SK-N-SH (cell line): ENCODE measurements at regions not wholly inside any gene's neighbourhood (a gene's known extent, or its start where the extent isn't known, plus 50 kb on each side); places are given as distances from the start of the nearest gene placed in this dataset.

Experiments
- CTCF ChIA-PET: fragments of 300-600, 350-600 bp; formaldehyde crosslinking; extraction: SDS; loops from one replicate; lab custom pipeline; 2021; lab: Yijun Ruan, JAX
- POLR2A ChIA-PET: fragments of 350-600 bp; sonication (Branson Sonifier 250); formaldehyde crosslinking; extraction: SDS; loops from one replicate; lab custom pipeline; 2020; ENCODE audit warnings: antibody characterized with exemption, inconsistent platforms; lab: Yijun Ruan, JAX
- DNase-seq: peaks from one replicate; pipeline ENCODE4 v3.0.0; 2012
- H2AFZ ChIP-seq: fragments of 200-600 bp; sonication (generic); 2 replicates; pipeline ENCODE4 v1.8.1; 2016; ENCODE audit warnings: antibody characterized with exemption, mild to moderate bottlenecking, low read depth
- H3F3A ChIP-seq: fragments of 200-600 bp; sonication (generic); replicated peaks from 2 replicates; pipeline ENCODE3; 2016; ENCODE audit warnings: antibody characterized with exemption, mild to moderate bottlenecking; ENCODE audit not compliant: insufficient read depth
- H3K27ac ChIP-seq, 2 experiments: fragments of 200-500 bp in 1 of 2; fragments of 200-600 bp in 1 of 2; sonication (Bioruptor generic) in 1 of 2; sonication (generic), shearing (Covaris generic) in 1 of 2; 2 replicates each; pipeline versions ENCODE4 v1.5.1 to v1.6.1; 2014 to 2016; ENCODE audit warnings: low read depth in 2 of 2, inconsistent platforms in 1 of 2, low read length in 1 of 2, mild to moderate bottlenecking in 1 of 2, mixed read lengths in 1 of 2
- H3K27me3 ChIP-seq: fragments of 200-600 bp; sonication (generic), shearing (Covaris generic); 2 replicates; pipeline ENCODE4 v1.6.1; 2016; ENCODE audit warnings: mixed run types; ENCODE audit not compliant: insufficient read depth
- H3K36me3 ChIP-seq, 2 experiments: fragments of 200-500 bp in 1 of 2; fragments of 200-600 bp in 1 of 2; sonication (Bioruptor generic) in 1 of 2; sonication (generic) in 1 of 2; replicated peaks in 1 of 2; 2 replicates each; pipeline versions ENCODE3 to v1.5.1; 2014 to 2016; ENCODE audit warnings: low read length in 1 of 2, mild to moderate bottlenecking in 1 of 2; ENCODE audit not compliant: insufficient read depth in 2 of 2, control insufficient read depth in 1 of 2
- H3K4me1 ChIP-seq, 2 experiments: fragments of 200-500 bp in 1 of 2; fragments of 200-600 bp in 1 of 2; sonication (Bioruptor generic) in 1 of 2; sonication (generic), shearing (Covaris generic) in 1 of 2; 2 replicates each; pipeline versions ENCODE4 v1.5.1 to v1.6.1; 2014 to 2016; ENCODE audit warnings: low read depth in 1 of 2, low read length in 1 of 2, mixed run types in 1 of 2; ENCODE audit not compliant: insufficient read depth in 2 of 2, control insufficient read depth in 1 of 2
- H3K4me2 ChIP-seq: fragments of 200-600 bp; sonication (generic), shearing (Covaris generic); 2 replicates; pipeline ENCODE4 v1.6.1; 2017; ENCODE audit warnings: mixed run types
- H3K4me3 ChIP-seq, 2 experiments: fragments of 200-500 bp in 1 of 2; fragments of 200-600 bp in 1 of 2; sonication (Bioruptor generic) in 1 of 2; sonication (generic), shearing (Covaris generic) in 1 of 2; 2 replicates each; pipeline versions ENCODE4 v1.5.1 to v1.8.1; 2014 to 2016; ENCODE audit warnings: low read depth in 2 of 2, inconsistent platforms in 1 of 2, low read length in 1 of 2, mild to moderate bottlenecking in 1 of 2, mixed read lengths in 1 of 2, moderate library complexity in 1 of 2
- H3K79me2 ChIP-seq: fragments of 200-600 bp; sonication (generic); 2 replicates; pipeline ENCODE4 v1.8.1; 2017; ENCODE audit warnings: mild to moderate bottlenecking; ENCODE audit not compliant: insufficient read depth
- H3K9ac ChIP-seq: fragments of 200-600 bp; sonication (generic); 2 replicates; pipeline ENCODE4 v1.6.1; 2017; ENCODE audit warnings: mixed run types
- H3K9me2 ChIP-seq: fragments of 200-600 bp; sonication (generic); 2 replicates; pipeline ENCODE4 v1.6.1; 2017; ENCODE audit warnings: mixed run types
- H3K9me3 ChIP-seq: fragments of 200-600 bp; sonication (generic); 2 replicates; pipeline ENCODE4 v1.6.1; 2017; ENCODE audit warnings: mixed run types, mild to moderate bottlenecking, moderate library complexity
- H4K20me1 ChIP-seq: fragments of 200-600 bp; sonication (generic); 2 replicates; pipeline ENCODE4 v1.6.1; 2017; ENCODE audit warnings: mild to moderate bottlenecking, mixed run types; ENCODE audit not compliant: insufficient read depth
- ELF1 ChIP-seq: IDR thresholded peaks from 2 replicates; pipeline ENCODE4 v1.4.0; 2012
- EP300 ChIP-seq, 2 experiments: IDR thresholded peaks; 2 replicates each; pipeline versions ENCODE4 v1.4.0 to v1.6.1; 2012; ENCODE audit warnings: borderline replicate concordance in 1 of 2, low read depth in 1 of 2, low read length in 1 of 2
- EZH2phosphoT487 ChIP-seq: fragments of 200-600 bp; sonication (generic); IDR thresholded peaks from 2 replicates; pipeline ENCODE4 v1.6.1; 2017; ENCODE audit warnings: low read depth, mixed run types, mild to moderate bottlenecking, antibody characterized with exemption, moderate library complexity, borderline replicate concordance
- FOSL2 ChIP-seq: IDR thresholded peaks from 2 replicates; pipeline ENCODE4 v1.4.0; 2012; ENCODE audit warnings: low read depth, mild to moderate bottlenecking, moderate library complexity, borderline replicate concordance
- FOXJ3 ChIP-seq: sonication (generic); formaldehyde crosslinking; IDR thresholded peaks from 2 replicates; pipeline ENCODE4 v1.5.1; 2020; ENCODE audit warnings: mild to moderate bottlenecking, missing genetic modification reagents
- GABPA ChIP-seq: IDR thresholded peaks from 2 replicates; pipeline ENCODE4 v1.4.0; 2012; ENCODE audit warnings: low read depth, mild to moderate bottlenecking
- GATA2 ChIP-seq: sonication (generic); formaldehyde crosslinking; IDR thresholded peaks from 2 replicates; pipeline ENCODE4 v1.5.0; 2020; ENCODE audit warnings: mild to moderate bottlenecking, missing genetic modification reagents
- MXI1 ChIP-seq: IDR thresholded peaks from 2 replicates; pipeline ENCODE4 v1.6.1; 2012; ENCODE audit warnings: mild to moderate bottlenecking, low read depth, low read length, improper control_type of control experiment
- POLR2AphosphoS5 ChIP-seq: IDR thresholded peaks from 2 replicates; pipeline ENCODE4 v1.6.1; 2012; ENCODE audit warnings: low read depth, low read length
- RCOR1 ChIP-seq: fragments of 150-350 bp; IDR thresholded peaks from 2 replicates; pipeline ENCODE4 v1.6.1; 2017; ENCODE audit warnings: antibody characterized with exemption, low read length
- SMC3 ChIP-seq: IDR thresholded peaks from 2 replicates; pipeline ENCODE4 v1.6.1; 2012; ENCODE audit warnings: low read depth, low read length, improper control_type of control experiment
- TAF1 ChIP-seq: IDR thresholded peaks from 2 replicates; pipeline ENCODE4 v1.6.1; 2012; ENCODE audit warnings: low read depth, mild to moderate bottlenecking, low read length, moderate library complexity, borderline replicate concordance
- TCF12 ChIP-seq: IDR thresholded peaks from 2 replicates; pipeline ENCODE4 v1.4.0; 2012
- TEAD4 ChIP-seq: IDR thresholded peaks from 2 replicates; pipeline ENCODE4 v1.4.0; 2012; ENCODE audit warnings: mild to moderate bottlenecking, borderline replicate concordance; ENCODE audit not compliant: insufficient read depth
- WGBS: methylation state at CpG from one replicate; pipeline ENCODE4 v1.1.6; 2017; ENCODE audit warnings: low lambda C conversion rate; 5-methylcytosine and 5-hydroxymethylcytosine counted together
- TF ChIP-seq, protein P1 (sequence below): IDR thresholded peaks from 2 replicates; pipeline ENCODE4 v1.6.1; 2012; ENCODE audit warnings: mild to moderate bottlenecking, low read depth, low read length, moderate library complexity
- TF ChIP-seq, protein P2 (sequence below): IDR thresholded peaks from 2 replicates; pipeline ENCODE4; 2012
- TF ChIP-seq, protein P3 (sequence below): fragments of 150-350 bp; IDR thresholded peaks from 2 replicates; pipeline ENCODE4 v1.6.1; 2016; ENCODE audit warnings: mild to moderate bottlenecking, low read depth, low read length
- TF ChIP-seq, protein P4 (sequence below): IDR thresholded peaks from 2 replicates; pipeline ENCODE4 v1.4.0; 2012; ENCODE audit warnings: low read depth, borderline replicate concordance
- TF ChIP-seq, protein P5 (sequence below): IDR thresholded peaks from 2 replicates; pipeline ENCODE4 v1.4.0; 2012; ENCODE audit warnings: low read depth, borderline replicate concordance

DNA sequence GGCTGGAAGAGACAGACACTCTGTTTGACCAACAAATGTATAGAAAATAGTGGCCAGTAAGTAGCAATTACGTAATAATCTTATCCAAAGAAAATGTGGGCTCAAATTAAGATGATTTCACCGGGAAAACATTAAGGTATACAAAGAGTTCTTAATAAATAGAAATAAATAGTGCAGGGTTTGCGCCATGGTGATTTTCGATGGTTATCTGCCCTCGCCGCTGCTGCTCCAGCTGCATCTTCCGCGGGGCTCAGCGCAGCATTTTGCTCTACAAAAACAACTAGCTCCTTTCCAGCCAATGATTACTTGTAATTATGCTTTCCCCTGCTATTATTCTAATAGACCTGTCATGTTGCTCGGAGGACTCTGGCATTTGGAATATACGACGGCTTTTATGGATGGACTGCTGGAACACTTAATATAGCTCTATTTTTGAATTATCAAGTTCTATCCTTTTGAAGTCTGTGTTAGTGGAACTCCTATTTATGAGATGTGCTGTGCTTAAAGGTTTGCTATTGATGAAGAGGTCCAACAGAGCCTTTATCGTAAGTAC lies 103.8 kb downstream of the BUB3 start:
- no peaks in the 10 kb centered on the region for H3K36me3 ChIP-seq
- H2AFZ ChIP-seq = no peak overlapping the region
- DNase-seq = peak; percentile 44
- no peak overlapping the region for H3K4me3 ChIP-seq
- H3K9me2 ChIP-seq = no peaks in the 10 kb centered on the region
- POLR2A ChIA-PET = interaction anchor here (1.3 kb wide), 1 partner anchor 10 kb away, joined by 4 read pairs; no protein-coding TSS in a partner anchor
- H4K20me1 ChIP-seq = no peaks in the 10 kb centered on the region
- no peak overlapping the region for H3K9ac ChIP-seq
- no peak overlapping the region for H3K27ac ChIP-seq
- H3K4me1 ChIP-seq = no peaks in the 10 kb centered on the region
- TF ChIP-seq, protein P1, sequence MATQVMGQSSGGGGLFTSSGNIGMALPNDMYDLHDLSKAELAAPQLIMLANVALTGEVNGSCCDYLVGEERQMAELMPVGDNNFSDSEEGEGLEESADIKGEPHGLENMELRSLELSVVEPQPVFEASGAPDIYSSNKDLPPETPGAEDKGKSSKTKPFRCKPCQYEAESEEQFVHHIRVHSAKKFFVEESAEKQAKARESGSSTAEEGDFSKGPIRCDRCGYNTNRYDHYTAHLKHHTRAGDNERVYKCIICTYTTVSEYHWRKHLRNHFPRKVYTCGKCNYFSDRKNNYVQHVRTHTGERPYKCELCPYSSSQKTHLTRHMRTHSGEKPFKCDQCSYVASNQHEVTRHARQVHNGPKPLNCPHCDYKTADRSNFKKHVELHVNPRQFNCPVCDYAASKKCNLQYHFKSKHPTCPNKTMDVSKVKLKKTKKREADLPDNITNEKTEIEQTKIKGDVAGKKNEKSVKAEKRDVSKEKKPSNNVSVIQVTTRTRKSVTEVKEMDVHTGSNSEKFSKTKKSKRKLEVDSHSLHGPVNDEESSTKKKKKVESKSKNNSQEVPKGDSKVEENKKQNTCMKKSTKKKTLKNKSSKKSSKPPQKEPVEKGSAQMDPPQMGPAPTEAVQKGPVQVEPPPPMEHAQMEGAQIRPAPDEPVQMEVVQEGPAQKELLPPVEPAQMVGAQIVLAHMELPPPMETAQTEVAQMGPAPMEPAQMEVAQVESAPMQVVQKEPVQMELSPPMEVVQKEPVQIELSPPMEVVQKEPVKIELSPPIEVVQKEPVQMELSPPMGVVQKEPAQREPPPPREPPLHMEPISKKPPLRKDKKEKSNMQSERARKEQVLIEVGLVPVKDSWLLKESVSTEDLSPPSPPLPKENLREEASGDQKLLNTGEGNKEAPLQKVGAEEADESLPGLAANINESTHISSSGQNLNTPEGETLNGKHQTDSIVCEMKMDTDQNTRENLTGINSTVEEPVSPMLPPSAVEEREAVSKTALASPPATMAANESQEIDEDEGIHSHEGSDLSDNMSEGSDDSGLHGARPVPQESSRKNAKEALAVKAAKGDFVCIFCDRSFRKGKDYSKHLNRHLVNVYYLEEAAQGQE = no peak
- peak; percentile 62 for TF ChIP-seq GATA2 (CRISPR knock-in tag)
- CTCF ChIA-PET = interaction anchor here (0.8 to 2.3 kb wide), 4 partner anchors 9 to 316 kb away, joined by 3 to 8 read pairs (median 4); no protein-coding TSS in a partner anchor
- no peaks in the 10 kb centered on the region for H3K9me3 ChIP-seq
- H3K27me3 ChIP-seq = no peaks in the 10 kb centered on the region
- H3F3A ChIP-seq = no peaks in the 10 kb centered on the region
- H3K79me2 ChIP-seq = no peaks in the 10 kb centered on the region
- no peak overlapping the region for H3K4me2 ChIP-seq
- WGBS = 28% methylated on average over 13 of the region's 13 CpGs

DNA sequence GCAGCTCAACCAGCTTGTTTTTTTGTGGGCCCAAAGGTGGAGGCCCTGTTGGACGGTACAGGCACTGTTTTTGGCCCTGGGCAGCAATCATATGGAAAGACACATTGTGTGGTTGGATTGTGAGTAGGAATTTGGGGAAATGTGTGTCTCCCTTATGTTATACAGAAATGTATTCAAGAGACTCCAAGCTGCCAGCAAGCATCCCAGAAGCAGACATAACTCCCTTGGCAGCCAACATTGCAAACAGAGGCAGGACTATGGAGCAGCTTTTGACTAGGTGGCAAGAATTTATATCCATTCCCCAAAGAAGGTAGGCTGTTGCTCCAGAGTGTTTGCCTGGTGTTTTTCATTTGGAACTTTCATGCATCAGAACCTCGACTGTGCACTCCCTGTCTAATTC lies 104.9 kb downstream of the BUB3 start:
- TF ChIP-seq TEAD4 (no peak), MXI1 (no peak), EZH2phosphoT487 (no peak), EP300 (IDR thresholded peaks at IDR 0.05; ENCODE audit: borderline replicate concordance in 1 of 2, low read depth in 1 of 2, low read length in 1 of 2) (no peak), GABPA (no peak), FOXJ3 (CRISPR knock-in tag) (no peak), FOSL2 (no peak), TAF1 (no peak), SMC3 (no peak), ELF1 (no peak), TCF12 (no peak), RCOR1 (no peak), GATA2 (CRISPR knock-in tag) (no peak), POLR2AphosphoS5 (no peak)
- TF ChIP-seq, protein P2, sequence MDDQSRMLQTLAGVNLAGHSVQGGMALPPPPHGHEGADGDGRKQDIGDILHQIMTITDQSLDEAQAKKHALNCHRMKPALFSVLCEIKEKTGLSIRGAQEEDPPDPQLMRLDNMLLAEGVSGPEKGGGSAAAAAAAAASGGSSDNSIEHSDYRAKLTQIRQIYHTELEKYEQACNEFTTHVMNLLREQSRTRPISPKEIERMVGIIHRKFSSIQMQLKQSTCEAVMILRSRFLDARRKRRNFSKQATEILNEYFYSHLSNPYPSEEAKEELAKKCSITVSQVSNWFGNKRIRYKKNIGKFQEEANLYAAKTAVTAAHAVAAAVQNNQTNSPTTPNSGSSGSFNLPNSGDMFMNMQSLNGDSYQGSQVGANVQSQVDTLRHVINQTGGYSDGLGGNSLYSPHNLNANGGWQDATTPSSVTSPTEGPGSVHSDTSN = no peak
- TF ChIP-seq, protein P3, sequence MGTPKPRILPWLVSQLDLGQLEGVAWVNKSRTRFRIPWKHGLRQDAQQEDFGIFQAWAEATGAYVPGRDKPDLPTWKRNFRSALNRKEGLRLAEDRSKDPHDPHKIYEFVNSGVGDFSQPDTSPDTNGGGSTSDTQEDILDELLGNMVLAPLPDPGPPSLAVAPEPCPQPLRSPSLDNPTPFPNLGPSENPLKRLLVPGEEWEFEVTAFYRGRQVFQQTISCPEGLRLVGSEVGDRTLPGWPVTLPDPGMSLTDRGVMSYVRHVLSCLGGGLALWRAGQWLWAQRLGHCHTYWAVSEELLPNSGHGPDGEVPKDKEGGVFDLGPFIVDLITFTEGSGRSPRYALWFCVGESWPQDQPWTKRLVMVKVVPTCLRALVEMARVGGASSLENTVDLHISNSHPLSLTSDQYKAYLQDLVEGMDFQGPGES = no peak
- TF ChIP-seq, protein P4, sequence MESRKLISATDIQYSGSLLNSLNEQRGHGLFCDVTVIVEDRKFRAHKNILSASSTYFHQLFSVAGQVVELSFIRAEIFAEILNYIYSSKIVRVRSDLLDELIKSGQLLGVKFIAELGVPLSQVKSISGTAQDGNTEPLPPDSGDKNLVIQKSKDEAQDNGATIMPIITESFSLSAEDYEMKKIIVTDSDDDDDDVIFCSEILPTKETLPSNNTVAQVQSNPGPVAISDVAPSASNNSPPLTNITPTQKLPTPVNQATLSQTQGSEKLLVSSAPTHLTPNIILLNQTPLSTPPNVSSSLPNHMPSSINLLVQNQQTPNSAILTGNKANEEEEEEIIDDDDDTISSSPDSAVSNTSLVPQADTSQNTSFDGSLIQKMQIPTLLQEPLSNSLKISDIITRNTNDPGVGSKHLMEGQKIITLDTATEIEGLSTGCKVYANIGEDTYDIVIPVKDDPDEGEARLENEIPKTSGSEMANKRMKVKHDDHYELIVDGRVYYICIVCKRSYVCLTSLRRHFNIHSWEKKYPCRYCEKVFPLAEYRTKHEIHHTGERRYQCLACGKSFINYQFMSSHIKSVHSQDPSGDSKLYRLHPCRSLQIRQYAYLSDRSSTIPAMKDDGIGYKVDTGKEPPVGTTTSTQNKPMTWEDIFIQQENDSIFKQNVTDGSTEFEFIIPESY = no peak
- TF ChIP-seq, protein P5, sequence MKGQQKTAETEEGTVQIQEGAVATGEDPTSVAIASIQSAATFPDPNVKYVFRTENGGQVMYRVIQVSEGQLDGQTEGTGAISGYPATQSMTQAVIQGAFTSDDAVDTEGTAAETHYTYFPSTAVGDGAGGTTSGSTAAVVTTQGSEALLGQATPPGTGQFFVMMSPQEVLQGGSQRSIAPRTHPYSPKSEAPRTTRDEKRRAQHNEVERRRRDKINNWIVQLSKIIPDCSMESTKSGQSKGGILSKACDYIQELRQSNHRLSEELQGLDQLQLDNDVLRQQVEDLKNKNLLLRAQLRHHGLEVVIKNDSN = no peak
- TF ChIP-seq, all 33 proteins: peak for 0
- no peaks in the 10 kb centered on the region for H3K9me3 ChIP-seq
- H3K9me2 ChIP-seq = no peaks in the 10 kb centered on the region
- H3K4me3 ChIP-seq = no peak overlapping the region
- no peaks in the 10 kb centered on the region for H4K20me1 ChIP-seq
- no peaks in the 10 kb centered on the region for H3K36me3 ChIP-seq
- no peak overlapping the region for H3K9ac ChIP-seq
- no peaks in the 10 kb centered on the region for H3K27me3 ChIP-seq
- H3K4me2 ChIP-seq = no peak overlapping the region
- H3K4me1 ChIP-seq = no peaks in the 10 kb centered on the region
- no peak overlapping the region for H3K27ac ChIP-seq
- no peak overlapping the region for H2AFZ ChIP-seq
- WGBS = 18% methylated on average over 2 of the region's 2 CpGs
- no peak for DNase-seq
- H3K79me2 ChIP-seq = no peaks in the 10 kb centered on the region
- CTCF ChIA-PET = interaction anchor here (0.6 to 2.3 kb wide), 3 partner anchors 11 to 121 kb away, joined by 3 to 8 read pairs (median 4); no protein-coding TSS in a partner anchor
- no peaks in the 10 kb centered on the region for H3F3A ChIP-seq
- POLR2A ChIA-PET = no interaction called here
